NCI-H2227 (cell line): ENCODE measurements at regions not wholly inside any gene's neighbourhood (a gene's known extent, or its start where the extent isn't known, plus 50 kb on each side); places are given as distances from the start of the nearest gene placed in this dataset.
"Not testable (repeated sequence)": the region's sequence is repeated elsewhere in the genome, so short reads cannot be mapped to it uniquely, and the experiment has no call there.

Source experiments
- DNase-seq: peaks from one replicate; lab custom pipeline; 2025; ENCODE audit not compliant: unreplicated experiment; lab: John Stamatoyannopoulos, UW

GRCh38 chr14:106606936-106607335, 1080.6 kb downstream of the TMEM121 start:
- no peak for DNase-seq

DNA sequence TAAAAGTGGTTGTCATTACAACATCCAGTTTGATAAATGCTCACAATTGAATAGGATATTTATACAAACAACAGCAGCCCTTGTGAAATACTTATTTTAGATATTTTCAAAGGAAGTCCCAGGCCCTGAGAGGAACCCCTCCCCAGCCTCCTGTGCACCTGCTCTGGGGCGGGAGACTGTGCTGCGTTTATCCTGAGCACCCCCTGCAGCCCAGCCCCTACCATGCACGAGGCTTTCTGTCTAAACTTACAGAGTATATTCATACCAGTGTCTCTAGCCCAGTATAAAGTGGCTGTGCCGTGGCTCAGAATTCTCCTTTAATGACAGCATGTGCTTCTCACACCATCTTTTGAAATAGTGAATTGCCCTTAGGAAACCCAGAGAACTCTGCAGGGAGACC, 1084.3 kb downstream of the TMEM121 start:
- DNase-seq, result no peak

DNA sequence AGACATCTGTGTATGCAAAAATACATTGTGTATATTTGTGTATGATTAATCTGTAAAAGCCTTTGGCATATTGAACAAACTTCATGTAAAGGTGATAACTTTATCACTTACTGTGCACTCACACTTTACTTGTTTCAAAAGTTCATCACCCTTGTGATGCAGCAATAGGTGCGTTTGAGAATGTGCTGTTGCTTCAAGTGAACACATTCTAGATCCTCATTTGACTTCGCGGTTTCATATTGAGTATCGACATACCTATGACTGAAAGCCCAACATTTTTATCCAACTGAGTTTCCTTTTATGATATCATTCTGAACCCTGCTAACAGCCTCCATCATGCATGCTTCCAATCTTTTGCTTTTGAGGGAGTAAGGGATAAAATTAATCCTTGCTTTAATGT, 1086.9 kb downstream of the TMEM121 start:
- no peak for DNase-seq

GRCh38 chr14:106618471-106618951, 1092.1 kb downstream of the TMEM121 start:
- not testable (repeated sequence) for DNase-seq

- no peak for DNase-seq
These were observed 1093.2 kb downstream of the TMEM121 start for GRCh38 chr14:106619606-106620005.

- no peak for DNase-seq
These were observed 1094.0 kb downstream of the TMEM121 start for GRCh38 chr14:106620368-106620767.

- DNase-seq, result no peak
These were observed 1095.9 kb downstream of the TMEM121 start for GRCh38 chr14:106622200-106622745.

GRCh38 chr14:106625186-106625585, 1098.8 kb downstream of the TMEM121 start:
- DNase-seq, result no peak

- DNase-seq, result not testable (repeated sequence)
These were observed 1100.1 kb downstream of the TMEM121 start for GRCh38 chr14:106626469-106626868.

- not testable (repeated sequence) for DNase-seq
These were observed 1100.7 kb downstream of the TMEM121 start for GRCh38 chr14:106626942-106627588.

- no peak for DNase-seq
These were observed 1105.5 kb downstream of the TMEM121 start for GRCh38 chr14:106631879-106632278.

- DNase-seq, result no peak
These were observed 1107.3 kb downstream of the TMEM121 start for GRCh38 chr14:106633721-106634120.

DNA sequence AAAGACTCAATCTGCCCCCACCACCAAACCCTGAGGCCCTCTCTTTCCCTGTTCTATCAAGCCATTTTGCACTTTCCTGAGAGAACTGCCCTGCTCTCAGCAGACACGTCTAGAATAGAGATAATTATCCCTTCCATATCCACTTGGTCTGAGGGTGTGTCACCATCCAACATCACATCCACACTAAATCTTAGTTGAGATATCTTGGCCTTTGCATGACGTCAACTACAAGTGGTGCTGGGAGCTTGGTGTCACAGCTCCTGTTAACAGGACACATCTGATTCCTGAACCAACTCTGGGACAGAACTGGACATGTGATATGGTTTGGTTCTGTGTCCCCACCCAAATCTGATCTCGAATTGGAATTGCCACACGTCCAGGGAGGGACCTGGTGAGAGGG, 1109.2 kb downstream of the TMEM121 start:
- DNase-seq, result no peak

DNA sequence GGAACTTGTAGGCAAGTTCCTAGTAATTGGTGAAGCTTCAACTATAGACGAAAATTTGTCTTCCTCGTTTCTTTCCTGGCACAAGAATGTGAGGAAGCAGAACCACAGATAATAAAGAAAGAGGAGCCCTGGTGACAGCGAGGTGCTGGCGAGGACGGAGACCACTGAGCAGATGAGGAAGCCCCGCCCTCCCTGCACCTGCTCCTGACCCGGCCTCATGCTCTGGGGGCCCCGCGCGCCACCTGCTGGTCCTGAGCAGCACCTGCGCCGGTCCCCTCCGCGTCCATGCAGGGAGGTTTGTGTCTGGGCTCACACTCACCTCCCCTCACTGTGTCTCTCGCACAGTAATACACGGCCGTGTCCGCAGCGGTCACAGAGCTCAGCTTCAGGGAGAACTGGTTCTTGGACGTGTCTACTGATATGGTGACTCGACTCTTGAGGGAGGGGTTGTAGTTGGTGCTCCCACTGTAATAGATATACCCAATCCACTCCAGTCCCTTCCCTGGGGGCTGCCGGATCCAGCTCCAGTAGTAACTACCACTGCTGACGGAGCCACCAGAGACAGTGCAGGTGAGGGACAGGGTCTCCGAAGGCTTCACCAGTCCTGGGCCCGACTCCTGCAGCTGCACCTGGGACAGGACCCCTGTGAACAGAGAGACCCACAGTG, 1112.5 kb downstream of the TMEM121 start:
- not testable (repeated sequence) for DNase-seq

DNA sequence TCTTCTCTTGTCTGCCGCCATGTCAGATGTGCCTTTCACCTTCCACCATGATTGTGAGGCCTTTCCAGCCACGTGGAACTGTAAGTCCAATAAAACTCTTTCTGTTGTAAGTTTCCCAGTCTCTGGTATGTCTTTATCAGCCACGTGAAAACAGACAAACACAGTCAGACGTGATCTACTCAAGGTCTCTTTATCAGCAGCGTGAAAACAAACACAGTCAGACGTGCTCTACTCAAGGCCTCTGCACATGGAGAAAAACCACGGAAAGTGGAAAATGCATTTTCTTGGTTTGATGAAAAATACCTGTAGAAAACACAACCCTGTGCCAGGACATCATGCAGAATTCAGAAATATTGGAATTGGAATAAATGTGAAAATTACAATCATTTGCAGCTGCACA, 1115.7 kb downstream of the TMEM121 start:
- DNase-seq, result no peak

DNA sequence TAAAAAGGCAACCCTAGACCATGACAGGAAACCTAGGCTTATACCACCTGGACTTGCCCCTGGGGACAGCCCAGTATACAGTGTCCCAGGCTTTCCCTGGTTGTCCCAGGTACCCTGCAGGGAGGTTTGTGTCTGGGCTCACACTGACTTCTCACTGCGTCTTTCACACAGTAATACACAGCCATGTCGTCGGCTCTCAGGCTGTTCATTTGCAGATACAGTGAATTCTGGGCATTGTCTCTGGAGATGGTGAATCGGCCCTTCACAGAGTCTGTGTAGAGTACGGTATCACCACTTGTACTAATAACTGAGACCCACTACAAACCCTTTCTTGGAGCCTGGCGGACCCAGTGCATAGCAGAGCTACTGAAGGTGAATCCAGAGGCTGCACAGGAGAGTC, 1116.6 kb downstream of the TMEM121 start:
- not testable (repeated sequence) for DNase-seq

GRCh38 chr14:106648874-106649273, 1122.5 kb downstream of the TMEM121 start:
- not testable (repeated sequence) for DNase-seq

GRCh38 chr14:106651016-106651415, 1124.6 kb downstream of the TMEM121 start:
- no peak for DNase-seq

- DNase-seq, result no peak
These were observed 1126.1 kb downstream of the TMEM121 start for GRCh38 chr14:106652494-106652893.

DNA sequence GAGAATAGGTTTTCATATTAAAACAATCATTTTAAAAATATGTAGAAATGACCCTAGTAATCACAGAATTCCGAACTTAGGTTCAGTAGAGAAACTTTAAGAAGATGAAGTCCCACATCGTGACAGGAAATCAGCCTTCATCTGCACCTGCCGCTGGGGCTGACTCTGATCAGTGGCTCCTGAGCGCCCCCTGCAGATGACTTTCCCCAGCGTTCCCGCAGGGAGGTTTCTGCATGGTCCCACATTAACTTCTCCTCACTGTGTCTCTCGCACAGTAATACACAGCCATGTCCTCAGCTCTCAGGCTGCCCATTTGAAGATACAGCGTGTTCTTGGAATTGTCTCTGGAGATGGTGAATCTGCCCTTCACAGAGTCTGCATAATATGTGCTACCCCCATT, 1131.1 kb downstream of the TMEM121 start:
- no peak for DNase-seq

DNA sequence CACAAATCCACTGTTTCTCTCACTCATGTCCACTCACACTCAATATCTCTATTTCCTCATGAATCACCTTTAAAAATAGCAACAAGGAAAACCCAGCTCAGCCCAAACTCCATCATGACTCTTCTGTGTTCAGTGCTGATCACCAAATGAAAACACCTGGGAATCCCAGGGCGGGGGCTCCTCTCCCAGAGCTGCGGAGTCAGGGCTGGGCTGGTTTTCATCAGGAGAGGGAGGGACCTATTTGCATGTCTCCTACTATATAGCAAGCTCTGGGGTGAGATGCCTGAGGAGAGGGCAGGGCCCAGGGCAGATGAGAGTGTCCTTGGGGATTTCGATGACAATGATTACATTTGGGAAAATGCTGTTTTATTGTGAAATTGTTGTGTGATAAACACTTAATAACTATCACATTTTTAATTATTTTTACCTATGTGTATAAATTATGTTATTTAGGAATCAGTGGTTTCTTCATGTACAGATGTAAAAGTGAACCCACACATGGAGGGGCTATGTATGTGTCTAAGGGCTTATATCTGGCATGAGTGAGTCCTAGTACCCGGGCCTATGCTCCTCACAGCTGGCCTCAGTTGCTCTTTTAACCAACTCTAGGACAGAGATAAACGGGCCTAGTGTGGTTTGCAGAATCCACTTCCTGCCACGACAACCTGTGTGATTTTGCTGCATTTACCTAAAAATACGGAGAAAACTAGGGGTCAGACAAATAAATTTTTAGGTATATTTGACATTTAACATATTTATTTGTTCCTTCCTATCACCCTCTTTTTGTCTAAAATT, 1131.9 kb downstream of the TMEM121 start:
- not testable (repeated sequence) for DNase-seq
